ENCODE measurements at regions not wholly inside any gene's neighbourhood (a gene's known extent, or its start where the extent isn't known, plus 50 kb on each side); places are given as distances from the start of the nearest gene placed in this dataset.

DNA sequence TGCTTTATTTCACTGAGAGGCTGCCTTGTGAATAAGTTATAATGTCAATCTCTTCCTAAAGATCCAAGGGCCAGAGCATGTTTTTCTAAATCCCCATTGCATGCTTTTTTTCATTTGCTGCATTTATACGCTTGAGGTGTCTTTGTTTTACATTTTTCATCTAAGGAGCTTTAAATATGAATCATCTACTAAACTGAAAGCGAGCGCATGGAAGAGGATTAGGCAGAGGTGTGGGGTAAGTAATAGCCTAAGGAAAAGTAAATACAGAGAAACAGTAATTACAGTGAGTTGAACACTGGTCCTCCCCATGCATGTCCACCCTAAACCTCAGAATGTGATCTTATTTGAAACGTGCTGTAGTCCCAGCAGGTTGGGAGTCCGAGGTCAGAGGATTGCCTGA lies 76.4 kb upstream of the METAP2 start:
- no peaks in the 10 kb centered on the region for H3K4me1 ChIP-seq (ENCODE audit: insufficient read depth, low read length)
- no peaks in the 10 kb centered on the region for H3K79me2 ChIP-seq (ENCODE audit: insufficient read depth, low read length)
- H3K9me3 ChIP-seq (ENCODE audit: insufficient read depth, low read length, severe bottlenecking): peaks cover 16% of the 10 kb centered on the region
- H3K9ac ChIP-seq (ENCODE audit: low read depth, low read length): no peak overlapping the region
- no peak overlapping the region for H3K4me3 ChIP-seq (ENCODE audit: low read depth in 1 of 2, low read length in 2 of 2)
- no peaks in the 10 kb centered on the region for H4K20me1 ChIP-seq (ENCODE audit: insufficient read depth, low read length)
- H3K27ac ChIP-seq (ENCODE audit: low read length): no peak overlapping the region
- no peak for DNase-seq
- no peak for ATAC-seq (ENCODE audit: insufficient read depth, low read depth)
- no peak overlapping the region for H3K4me2 ChIP-seq (ENCODE audit: insufficient read depth, low read length)
- H3K27me3 ChIP-seq (ENCODE audit: insufficient read depth, low read length, poor library complexity): no peaks in the 10 kb centered on the region
- no peaks in the 10 kb centered on the region for H3K36me3 ChIP-seq (ENCODE audit: insufficient read depth, low read length)
- TF ChIP-seq, protein P1, sequence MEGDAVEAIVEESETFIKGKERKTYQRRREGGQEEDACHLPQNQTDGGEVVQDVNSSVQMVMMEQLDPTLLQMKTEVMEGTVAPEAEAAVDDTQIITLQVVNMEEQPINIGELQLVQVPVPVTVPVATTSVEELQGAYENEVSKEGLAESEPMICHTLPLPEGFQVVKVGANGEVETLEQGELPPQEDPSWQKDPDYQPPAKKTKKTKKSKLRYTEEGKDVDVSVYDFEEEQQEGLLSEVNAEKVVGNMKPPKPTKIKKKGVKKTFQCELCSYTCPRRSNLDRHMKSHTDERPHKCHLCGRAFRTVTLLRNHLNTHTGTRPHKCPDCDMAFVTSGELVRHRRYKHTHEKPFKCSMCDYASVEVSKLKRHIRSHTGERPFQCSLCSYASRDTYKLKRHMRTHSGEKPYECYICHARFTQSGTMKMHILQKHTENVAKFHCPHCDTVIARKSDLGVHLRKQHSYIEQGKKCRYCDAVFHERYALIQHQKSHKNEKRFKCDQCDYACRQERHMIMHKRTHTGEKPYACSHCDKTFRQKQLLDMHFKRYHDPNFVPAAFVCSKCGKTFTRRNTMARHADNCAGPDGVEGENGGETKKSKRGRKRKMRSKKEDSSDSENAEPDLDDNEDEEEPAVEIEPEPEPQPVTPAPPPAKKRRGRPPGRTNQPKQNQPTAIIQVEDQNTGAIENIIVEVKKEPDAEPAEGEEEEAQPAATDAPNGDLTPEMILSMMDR (IDR thresholded peaks at IDR 0.05; ENCODE audit: borderline replicate concordance, extremely low read depth, low read length, poor library complexity, severe bottlenecking): no peak
- no peak for TF ChIP-seq EZH2 (IDR thresholded peaks at IDR 0.05; ENCODE audit: borderline replicate concordance, low read depth, low read length, severe bottlenecking)
- no peak overlapping the region for H2AFZ ChIP-seq (ENCODE audit: low read depth, low read length)

DNA sequence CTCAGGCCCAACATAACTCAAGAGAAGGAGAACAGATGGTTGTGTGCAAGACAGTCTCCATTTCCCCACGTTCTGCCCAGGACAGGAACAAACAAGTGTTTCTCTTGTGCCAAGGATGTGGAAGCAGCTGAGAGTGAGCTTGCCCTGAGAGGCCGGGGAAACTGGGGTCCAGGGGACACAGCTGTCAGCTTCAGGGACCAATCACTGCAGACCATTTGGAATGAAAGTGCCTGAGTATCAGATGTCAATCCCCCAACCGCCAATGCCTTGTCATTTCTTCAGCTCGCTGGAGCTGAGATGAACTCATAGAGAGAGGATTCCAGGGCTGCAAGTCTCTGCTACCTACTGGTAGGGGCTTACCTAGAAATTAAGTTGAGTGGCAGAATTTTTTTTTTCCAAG lies 71.9 kb upstream of the METAP2 start:
- no peaks in the 10 kb centered on the region for H3K79me2 ChIP-seq (ENCODE audit: insufficient read depth, low read length)
- H3K27me3 ChIP-seq (ENCODE audit: insufficient read depth, low read length, poor library complexity): no peaks in the 10 kb centered on the region
- no peak overlapping the region for H3K4me3 ChIP-seq (ENCODE audit: low read depth in 1 of 2, low read length in 2 of 2)
- H4K20me1 ChIP-seq (ENCODE audit: insufficient read depth, low read length): no peaks in the 10 kb centered on the region
- no peaks in the 10 kb centered on the region for H3K4me1 ChIP-seq (ENCODE audit: insufficient read depth, low read length)
- H3K9ac ChIP-seq (ENCODE audit: low read depth, low read length): no peak overlapping the region
- no peaks in the 10 kb centered on the region for H3K9me3 ChIP-seq (ENCODE audit: insufficient read depth, low read length, severe bottlenecking)
- no peak overlapping the region for H3K4me2 ChIP-seq (ENCODE audit: insufficient read depth, low read length)
- ATAC-seq (ENCODE audit: insufficient read depth, low read depth): no peak
- DNase-seq: no peak
- no peak overlapping the region for H2AFZ ChIP-seq (ENCODE audit: low read depth, low read length)
- H3K27ac ChIP-seq (ENCODE audit: low read length): no peak overlapping the region
- TF ChIP-seq, protein P1 (IDR thresholded peaks at IDR 0.05; ENCODE audit: borderline replicate concordance, extremely low read depth, low read length, poor library complexity, severe bottlenecking): no peak
- no peak for TF ChIP-seq EZH2 (IDR thresholded peaks at IDR 0.05; ENCODE audit: borderline replicate concordance, low read depth, low read length, severe bottlenecking)
- H3K36me3 ChIP-seq (ENCODE audit: insufficient read depth, low read length): no peaks in the 10 kb centered on the region

DNA sequence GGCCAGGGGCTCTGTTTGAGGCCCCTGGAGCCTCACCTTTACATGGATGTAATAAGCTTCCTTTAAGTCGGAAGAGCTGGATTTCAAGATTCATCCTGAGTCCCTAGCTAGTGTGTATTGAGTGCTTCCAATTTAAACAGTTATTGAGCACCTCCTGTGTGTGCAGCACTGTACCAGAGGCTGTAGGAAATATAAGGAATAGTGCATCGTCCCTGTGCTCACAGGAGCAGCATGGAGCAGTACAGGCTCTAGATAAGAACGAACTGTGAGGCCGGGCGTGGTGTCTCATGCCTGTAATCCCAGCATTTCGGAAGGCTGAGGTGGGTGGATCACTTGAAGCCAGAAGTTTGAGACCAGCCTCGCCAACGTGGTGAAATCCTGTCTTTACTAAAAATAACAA lies 65.8 kb upstream of the METAP2 start:
- Histone ChIP-seq H3K4me2 (ENCODE audit: insufficient read depth, low read length) (no peak overlapping the region), H3K79me2 (ENCODE audit: insufficient read depth, low read length) (no peaks in the 10 kb centered on the region), H3K4me1 (ENCODE audit: insufficient read depth, low read length) (no peaks in the 10 kb centered on the region), H2AFZ (ENCODE audit: low read depth, low read length) (no peak overlapping the region), H3K36me3 (ENCODE audit: insufficient read depth, low read length) (no peaks in the 10 kb centered on the region), H3K27me3 (ENCODE audit: insufficient read depth, low read length, poor library complexity) (no peaks in the 10 kb centered on the region), H4K20me1 (ENCODE audit: insufficient read depth, low read length) (no peaks in the 10 kb centered on the region), H3K27ac (ENCODE audit: low read length) (no peak overlapping the region), H3K9ac (ENCODE audit: low read depth, low read length) (no peak overlapping the region), H3K9me3 (ENCODE audit: insufficient read depth, low read length, severe bottlenecking) (no peaks in the 10 kb centered on the region), H3K4me3 (ENCODE audit: low read depth in 1 of 2, low read length in 2 of 2) (no peak overlapping the region)
- TF ChIP-seq, protein P1 (IDR thresholded peaks at IDR 0.05; ENCODE audit: borderline replicate concordance, extremely low read depth, low read length, poor library complexity, severe bottlenecking): no peak
- no peak for TF ChIP-seq EZH2 (IDR thresholded peaks at IDR 0.05; ENCODE audit: borderline replicate concordance, low read depth, low read length, severe bottlenecking)
- no peak for ATAC-seq (ENCODE audit: insufficient read depth, low read depth)
- DNase-seq: no peak

DNA sequence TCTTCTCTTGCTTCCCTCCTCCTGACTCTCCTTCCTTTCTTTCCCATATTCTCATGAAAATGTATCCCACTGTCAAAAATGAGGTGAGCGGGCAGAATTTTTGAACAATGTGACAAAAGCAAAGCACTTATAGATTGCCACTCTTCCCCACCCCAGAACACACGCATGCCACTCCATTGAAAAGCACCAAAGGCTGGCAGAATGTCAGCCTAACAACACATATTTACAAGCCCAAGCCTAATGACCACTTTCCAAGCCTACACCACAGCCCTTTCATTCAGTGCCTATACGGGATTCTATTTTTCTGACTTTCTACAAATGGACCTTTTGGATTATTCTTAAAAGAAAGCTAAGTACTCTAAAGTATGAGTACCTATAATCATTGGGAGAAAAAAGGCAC lies 62.9 kb upstream of the METAP2 start:
- H3K79me2 ChIP-seq (ENCODE audit: insufficient read depth, low read length): no peaks in the 10 kb centered on the region
- TF ChIP-seq EZH2 (IDR thresholded peaks at IDR 0.05; ENCODE audit: borderline replicate concordance, low read depth, low read length, severe bottlenecking): no peak
- TF ChIP-seq, protein P1 (IDR thresholded peaks at IDR 0.05; ENCODE audit: borderline replicate concordance, extremely low read depth, low read length, poor library complexity, severe bottlenecking): no peak
- no peaks in the 10 kb centered on the region for H3K4me1 ChIP-seq (ENCODE audit: insufficient read depth, low read length)
- H3K36me3 ChIP-seq (ENCODE audit: insufficient read depth, low read length): no peaks in the 10 kb centered on the region
- ATAC-seq (ENCODE audit: insufficient read depth, low read depth) (no peak), DNase-seq (no peak)
- H3K4me2 ChIP-seq (ENCODE audit: insufficient read depth, low read length): no peak overlapping the region
- no peaks in the 10 kb centered on the region for H4K20me1 ChIP-seq (ENCODE audit: insufficient read depth, low read length)
- H3K9ac ChIP-seq (ENCODE audit: low read depth, low read length): no peak overlapping the region
- no peaks in the 10 kb centered on the region for H3K27me3 ChIP-seq (ENCODE audit: insufficient read depth, low read length, poor library complexity)
- no peak overlapping the region for H3K4me3 ChIP-seq (ENCODE audit: low read depth in 1 of 2, low read length in 2 of 2)
- H3K27ac ChIP-seq (ENCODE audit: low read length): no peak overlapping the region
- no peaks in the 10 kb centered on the region for H3K9me3 ChIP-seq (ENCODE audit: insufficient read depth, low read length, severe bottlenecking)
- no peak overlapping the region for H2AFZ ChIP-seq (ENCODE audit: low read depth, low read length)

Data from DND-41 (cell line).